Testis (tissue), 2 donors: ENCODE measurements at regions not wholly inside any gene's neighbourhood (a gene's known extent, or its start where the extent isn't known, plus 50 kb on each side); places are given as distances from the start of the nearest gene placed in this dataset.

Experiments
- CTCF ChIP-seq, 3 experiments: fragments of 450-650 bp in 2 of 3; fragments of 200-600 bp in 1 of 3; sonication (generic) in 1 of 3; IDR thresholded peaks; one replicate each; pipeline ENCODE4 v1.5.1; 2016 to 2019; ENCODE audit warnings: antibody characterized with exemption in 3 of 3, mild to moderate bottlenecking in 2 of 3, moderate library complexity in 1 of 3
- POLR2A ChIP-seq: fragments of 450-650 bp; IDR thresholded peaks from one replicate; pipeline ENCODE4 v1.6.1; 2017; ENCODE audit warnings: antibody characterized with exemption, mild to moderate bottlenecking, moderate library complexity

GRCh38 chr9:38141746-38142591 is 72.9 kb upstream of the SHB start:
- TF ChIP-seq CTCF (IDR thresholded peaks at IDR 0.05) = no peak
- TF ChIP-seq POLR2A = no peak
